Fibroblast of lung (primary cell): ENCODE measurements at regions not wholly inside any gene's neighbourhood (a gene's known extent, or its start where the extent isn't known, plus 50 kb on each side); places are given as distances from the start of the nearest gene placed in this dataset.

Experiments
- CTCF ChIP-seq, 2 donors: IDR thresholded peaks in 1 of 2; conservative IDR thresholded peaks in 1 of 2; 1 replicate in 1 of 2; 2 replicates in 1 of 2; pipeline ENCODE4 v1.5.1; 2011 to 2012; ENCODE audit warnings: low read length in 2 of 2, control low read depth in 1 of 2, inconsistent platforms in 1 of 2, low read depth in 1 of 2, mild to moderate bottlenecking in 1 of 2
- EZH2 ChIP-seq: IDR thresholded peaks from 2 replicates; pipeline ENCODE4 v1.5.1; 2012; ENCODE audit warnings: low read length, control low read depth, mild to moderate bottlenecking; ENCODE audit errors: missing control alignments

- no peak for TF ChIP-seq CTCF (conservative IDR thresholded peaks at IDR 0.05 in 1 of 2, IDR thresholded peaks at IDR 0.05 in 1 of 2; ENCODE audit: low read depth in 1 of 2, low read length in 2 of 2)
- TF ChIP-seq EZH2: no peak
These were observed 726.5 kb downstream of the UQCRFS1 start for GRCh38 chr19:28486473-28486872.
